ENCODE measurements at regions not wholly inside any gene's neighbourhood (a gene's known extent, or its start where the extent isn't known, plus 50 kb on each side); places are given as distances from the start of the nearest gene placed in this dataset.

DNA sequence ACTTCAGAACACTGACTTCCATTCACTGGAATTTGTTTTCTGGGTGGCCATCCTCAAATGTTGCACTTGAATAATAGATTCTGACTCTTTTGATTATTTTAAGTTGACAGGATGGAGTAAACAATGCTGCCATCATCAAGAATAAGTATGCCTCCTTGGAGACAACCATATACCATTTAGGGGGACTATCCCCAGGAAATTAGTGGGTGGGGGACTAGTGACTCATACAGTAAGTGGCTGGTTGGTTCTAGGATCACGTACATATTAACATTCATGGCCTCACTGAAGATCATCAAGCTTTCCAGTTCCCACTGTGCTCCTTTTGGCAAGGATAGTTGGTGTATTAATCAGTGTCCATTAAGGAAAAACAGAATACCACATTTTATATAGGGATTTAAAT, 615.2 kb downstream of the CCSER2 start:
- TF ChIP-seq, protein P1, sequence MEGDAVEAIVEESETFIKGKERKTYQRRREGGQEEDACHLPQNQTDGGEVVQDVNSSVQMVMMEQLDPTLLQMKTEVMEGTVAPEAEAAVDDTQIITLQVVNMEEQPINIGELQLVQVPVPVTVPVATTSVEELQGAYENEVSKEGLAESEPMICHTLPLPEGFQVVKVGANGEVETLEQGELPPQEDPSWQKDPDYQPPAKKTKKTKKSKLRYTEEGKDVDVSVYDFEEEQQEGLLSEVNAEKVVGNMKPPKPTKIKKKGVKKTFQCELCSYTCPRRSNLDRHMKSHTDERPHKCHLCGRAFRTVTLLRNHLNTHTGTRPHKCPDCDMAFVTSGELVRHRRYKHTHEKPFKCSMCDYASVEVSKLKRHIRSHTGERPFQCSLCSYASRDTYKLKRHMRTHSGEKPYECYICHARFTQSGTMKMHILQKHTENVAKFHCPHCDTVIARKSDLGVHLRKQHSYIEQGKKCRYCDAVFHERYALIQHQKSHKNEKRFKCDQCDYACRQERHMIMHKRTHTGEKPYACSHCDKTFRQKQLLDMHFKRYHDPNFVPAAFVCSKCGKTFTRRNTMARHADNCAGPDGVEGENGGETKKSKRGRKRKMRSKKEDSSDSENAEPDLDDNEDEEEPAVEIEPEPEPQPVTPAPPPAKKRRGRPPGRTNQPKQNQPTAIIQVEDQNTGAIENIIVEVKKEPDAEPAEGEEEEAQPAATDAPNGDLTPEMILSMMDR (IDR thresholded peaks at IDR 0.05) = no peak
- TF ChIP-seq POLR2A (IDR thresholded peaks at IDR 0.05) = no peak
